GM23248 (cell line): ENCODE measurements at regions not wholly inside any gene's neighbourhood (a gene's known extent, or its start where the extent isn't known, plus 50 kb on each side); places are given as distances from the start of the nearest gene placed in this dataset.
"Not testable (repeated sequence)": the region's sequence is repeated elsewhere in the genome, so short reads cannot be mapped to it uniquely, and the experiment has no call there.

ENCODE experiments used
- EZH2 ChIP-seq: fragments of 200-600 bp; sonication (generic); IDR thresholded peaks from 2 replicates; pipeline ENCODE4 v1.6.1; 2018; ENCODE audit warnings: antibody characterized with exemption, mild to moderate bottlenecking; ENCODE audit not compliant: insufficient read depth, poor library complexity, severe bottlenecking
- EZH2phosphoT487 ChIP-seq: fragments of 200-600 bp; sonication (generic); IDR thresholded peaks from 2 replicates; pipeline ENCODE4 v1.6.1; 2018; ENCODE audit warnings: antibody characterized with exemption, moderate library complexity, mild to moderate bottlenecking, low read depth; ENCODE audit not compliant: insufficient read depth

DNA sequence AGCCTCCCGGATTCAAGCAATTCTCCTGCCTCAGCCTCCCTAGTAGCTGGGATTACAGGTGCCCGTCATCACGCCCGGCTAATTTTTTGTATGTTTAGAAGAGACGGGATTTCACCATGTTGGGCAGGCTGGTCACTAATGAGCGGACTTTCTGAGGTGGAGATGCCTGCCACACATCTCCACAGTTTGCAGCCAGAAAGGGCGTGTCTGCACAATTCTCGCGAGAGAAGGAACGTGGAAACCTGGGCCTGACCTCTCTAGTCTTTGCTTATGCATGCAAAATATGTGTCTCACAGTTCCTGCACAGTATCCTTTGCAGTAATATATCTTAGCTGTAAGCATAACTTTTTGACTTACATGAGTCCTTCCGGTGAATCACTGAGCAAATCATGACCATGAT, 85.7 kb downstream of the SPATA31A6 start:
- TF ChIP-seq EZH2, EZH2phosphoT487: not testable (repeated sequence)
